K562 (cell line): ENCODE measurements at regions not wholly inside any gene's neighbourhood (a gene's known extent, or its start where the extent isn't known, plus 50 kb on each side); places are given as distances from the start of the nearest gene placed in this dataset.

Source experiments
- ATAC-seq: fragments of 200-7000 bp; cut with Tn5 transposase; 3 replicates; pipeline ENCODE4 v1.9.1; 2020; ENCODE audit warnings: moderate library complexity
- BruUV-seq: library from RNA; stranded (reverse); fragments of 400-500 nt; replicated peaks from 2 replicates; lab custom pipeline; 2021; lab: Mats Ljungman, UMichigan
- CTCF ChIA-PET: fragments of 300-600 bp; formaldehyde crosslinking; extraction: SDS; loops from one replicate; lab custom pipeline; 2021; ENCODE audit warnings: low intra/inter-chr PET ratio; lab: Yijun Ruan, JAX
- POLR2A ChIA-PET: fragments of 300-600, 350-650 bp; sonication (Branson Sonifier 250); formaldehyde crosslinking; extraction: SDS; loops from one replicate; lab custom pipeline; 2021; ENCODE audit warnings: antibody characterized with exemption, inconsistent platforms; lab: Yijun Ruan, JAX
- DNase-seq, 4 experiments: peaks; one replicate each; pipeline versions ENCODE4 v3.0.0 to v3.0.0-alpha.2; 2011 to 2018; ENCODE audit warnings: low spot score in 3 of 4, mixed read lengths in 3 of 4; ENCODE audit errors: extremely low read depth in 1 of 4
- FAIRE-seq: peaks from 2 replicates; lab custom pipeline; 2011; peaks lifted over from hg19 to GRCh38; lab: Jason Lieb, UNC
- H2AFZ ChIP-seq: 2 replicates; pipeline ENCODE4 v1.6.0; 2011; ENCODE audit warnings: low read depth, low read length, control low read depth, inconsistent platforms
- H3K27ac ChIP-seq: fragments of 200-600 bp; 3 replicates; pipeline ENCODE4 v1.8.0; 2011; ENCODE audit warnings: low read depth, mild to moderate bottlenecking, control low read depth, inconsistent platforms, low read length, moderate library complexity, mixed read lengths; ENCODE audit errors: extremely low read depth
- H3K27me3 ChIP-seq, 2 experiments: fragments of 300-600 bp in 1 of 2; 2 replicates in 1 of 2; 3 replicates in 1 of 2; pipeline versions ENCODE4 v1.6.0 to v1.8.0; 2011; ENCODE audit warnings: inconsistent platforms in 2 of 2, low read length in 2 of 2, mild to moderate bottlenecking in 1 of 2, mixed read lengths in 1 of 2, moderate library complexity in 1 of 2; ENCODE audit not compliant: control insufficient read depth in 2 of 2, insufficient read depth in 2 of 2
- H3K36me3 ChIP-seq: fragments of 300-600 bp; 3 replicates; pipeline ENCODE4 v1.8.0; 2011; ENCODE audit warnings: mild to moderate bottlenecking, low read length, inconsistent platforms; ENCODE audit not compliant: control insufficient read depth, insufficient read depth
- H3K4me1 ChIP-seq, 2 experiments: fragments of 200-600 bp in 1 of 2; replicated peaks in 1 of 2; 2 replicates in 1 of 2; 3 replicates in 1 of 2; pipeline versions ENCODE4 v1.5.1 to v1.8.0; 2011; ENCODE audit warnings: inconsistent platforms in 2 of 2, low read length in 2 of 2, mild to moderate bottlenecking in 1 of 2, mixed read lengths in 1 of 2, moderate library complexity in 1 of 2; ENCODE audit not compliant: control insufficient read depth in 2 of 2, insufficient read depth in 2 of 2
- H3K4me2 ChIP-seq: 2 replicates; pipeline ENCODE4 v1.6.1; 2011; ENCODE audit warnings: low read length, control low read depth, inconsistent platforms, mixed read lengths; ENCODE audit not compliant: insufficient read depth
- H3K4me3 ChIP-seq: fragments of 200-600 bp; sonication (generic), shearing (Covaris generic); 2 replicates; pipeline ENCODE4 v1.5.1; 2016; ENCODE audit warnings: control low read depth, inconsistent platforms
- H3K79me2 ChIP-seq: fragments of 200-600 bp; 3 replicates; pipeline ENCODE4 v1.8.0; 2011; ENCODE audit warnings: low read length, inconsistent platforms; ENCODE audit not compliant: control insufficient read depth, insufficient read depth
- H3K9ac ChIP-seq, 2 experiments: 2 replicates each; pipeline versions ENCODE4 v1.6.0 to v1.6.1; 2011; ENCODE audit warnings: low read depth in 2 of 2, low read length in 2 of 2, control low read depth in 1 of 2, inconsistent platforms in 1 of 2, mild to moderate bottlenecking in 1 of 2, mixed read lengths in 1 of 2; ENCODE audit not compliant: insufficient read depth in 1 of 2
- H3K9me1 ChIP-seq: one replicate; pipeline ENCODE4 v1.6.0; 2011; ENCODE audit warnings: inconsistent platforms, mild to moderate bottlenecking, low read length, moderate library complexity; ENCODE audit not compliant: control insufficient read depth, insufficient read depth
- H3K9me3 ChIP-seq: replicated peaks from 2 replicates; pipeline ENCODE4 v1.5.1; 2011; ENCODE audit warnings: low read depth, low read length, inconsistent platforms; ENCODE audit not compliant: control insufficient read depth, insufficient read depth
- H4K20me1 ChIP-seq: replicated peaks from 2 replicates; pipeline ENCODE4 v1.6.1; 2011; ENCODE audit warnings: low read length, inconsistent platforms, mixed read lengths; ENCODE audit not compliant: control insufficient read depth, insufficient read depth
- ARNT ChIP-seq, 2 experiments: fragments of 450-650 bp; IDR thresholded peaks; 2 replicates each; pipeline ENCODE4 v1.6.1; 2016; ENCODE audit warnings: mild to moderate bottlenecking in 1 of 2
- CGGBP1 ChIP-seq: fragments of 250-450 bp; sonication (Bioruptor Pico); IDR thresholded peaks from 2 replicates; pipeline ENCODE4 v1.9.0; 2021; ENCODE audit warnings: mild to moderate bottlenecking
- GABPB2 ChIP-seq: fragments of 250-450 bp; sonication (Bioruptor Pico); conservative IDR thresholded peaks from 2 replicates; pipeline ENCODE4 v1.5.1; 2021; ENCODE audit warnings: mild to moderate bottlenecking
- HMG20B ChIP-seq: fragments of 250-450 bp; sonication (Bioruptor Pico); IDR thresholded peaks from 2 replicates; pipeline ENCODE4 v1.5.0; 2021; ENCODE audit warnings: mild to moderate bottlenecking
- IFI16 ChIP-seq: fragments of 250-450 bp; sonication (Bioruptor Pico); IDR thresholded peaks from 2 replicates; pipeline ENCODE4 v2.1.2; 2022; ENCODE audit warnings: mild to moderate bottlenecking, inconsistent platforms
- MAFG ChIP-seq: fragments of 450-650 bp; conservative IDR thresholded peaks from 2 replicates; pipeline ENCODE4 v1.6.1; 2016; ENCODE audit warnings: missing genetic modification characterization, missing compliant biosample characterization
- MAX ChIP-seq: sonication (generic); formaldehyde crosslinking; IDR thresholded peaks from 2 replicates; pipeline ENCODE4 v1.9.0; 2022; ENCODE audit warnings: mild to moderate bottlenecking, missing genetic modification reagents
- SMAD3 ChIP-seq: fragments of 450-650 bp; formaldehyde crosslinking; conservative IDR thresholded peaks from 2 replicates; pipeline ENCODE4 v1.4.0; 2020; ENCODE audit warnings: mild to moderate bottlenecking
- SMARCE1 ChIP-seq: fragments of 450-650 bp; IDR thresholded peaks from 2 replicates; pipeline ENCODE4 v1.7.1; 2016; ENCODE audit warnings: mild to moderate bottlenecking
- THAP7 ChIP-seq: fragments of 250-450 bp; sonication (Bioruptor Pico); IDR thresholded peaks from 2 replicates; pipeline ENCODE4 v1.5.0; 2021
- ZBTB43 ChIP-seq: sonication (generic); formaldehyde crosslinking; IDR thresholded peaks from 2 replicates; pipeline ENCODE4 v1.8.0; 2023; ENCODE audit warnings: mild to moderate bottlenecking, missing genetic modification reagents
- ZNF507 ChIP-seq: conservative IDR thresholded peaks from 2 replicates; pipeline ENCODE4 v1.6.1; 2017; ENCODE audit warnings: missing genetic modification characterization, missing compliant biosample characterization
- ZNF707 ChIP-seq: fragments of 250-450 bp; sonication (Bioruptor Pico); conservative IDR thresholded peaks from 2 replicates; pipeline ENCODE4 v1.8.0; 2022; ENCODE audit warnings: inconsistent platforms, mild to moderate bottlenecking, moderate library complexity
- WGBS: fragments of 100-300 bp; shearing (Covaris generic); methylation state at CpG from one replicate; pipeline ENCODE4 v1.1.6; 2016; ENCODE audit warnings: low coverage, mixed read lengths; ENCODE audit not compliant: insufficient coverage; ENCODE audit errors: missing lambda C conversion rate; 5-methylcytosine and 5-hydroxymethylcytosine counted together
- in situ Hi-C: fragments of 300-500 bp; cut with MboI; formaldehyde crosslinking; loops from 4 replicates; pipeline ENCODE4 v1.15.0; 2018; ENCODE audit warnings: inconsistent platforms, mixed read lengths
- intact Hi-C: fragments of 100-400 bp; cut with micrococcal nuclease; formaldehyde crosslinking; loops from 2 replicates; pipeline ENCODE4 v1.14.2; 2022
- TF ChIP-seq, protein P1 (sequence below): fragments of 150-350 bp; IDR thresholded peaks from 2 replicates; pipeline ENCODE4 v1.6.1; 2014; ENCODE audit warnings: low read depth, mild to moderate bottlenecking, low read length, borderline replicate concordance
- TF ChIP-seq, protein P2 (sequence below): fragments of 450-650 bp; IDR thresholded peaks from 2 replicates; pipeline ENCODE4 v1.6.1; 2018; ENCODE audit warnings: mild to moderate bottlenecking, low read depth; ENCODE audit not compliant: partially characterized antibody

GRCh38 chr18:39149211-39149806 lies 1583.7 kb upstream of the CELF4 start:
- Histone ChIP-seq H3K4me3 (no peak overlapping the region), H3K4me1 (no peaks in the 10 kb centered on the region), H3K27me3 (no peaks in the 10 kb centered on the region), H3K9ac (no peak overlapping the region), H4K20me1 (no peaks in the 10 kb centered on the region), H3K79me2 (no peaks in the 10 kb centered on the region), H3K36me3 (no peaks in the 10 kb centered on the region), H3K9me3 (no peaks in the 10 kb centered on the region), H3K27ac (no peak overlapping the region), H3K9me1 (no peaks in the 10 kb centered on the region), H3K4me2 (no peak overlapping the region), H2AFZ (no peak overlapping the region)
- intact Hi-C loops (no loop called here), in situ Hi-C loops (no loop called here)
- ChIA-PET CTCF (no interaction called here), POLR2A (no interaction called here)
- WGBS, result 0% methylated on average over 3 of the region's 3 CpGs
- no peak for ATAC-seq
- no TSS peak for BruUV-seq
- FAIRE-seq, result no peak
- no peak for DNase-seq
- TF ChIP-seq CGGBP1 (CRISPR knock-in tag) (no peak), MAX (CRISPR knock-in tag) (no peak), SMAD3 (CRISPR knock-in tag) (no peak), SMARCE1 (no peak), HMG20B (CRISPR knock-in tag) (no peak), ZBTB43 (CRISPR knock-in tag) (no peak), ZNF707 (no peak), ZNF507 (no peak), ARNT (IDR thresholded peaks at IDR 0.05) (no peak), MAFG (tag) (no peak), IFI16 (CRISPR knock-in tag) (no peak), THAP7 (no peak), GABPB2 (CRISPR knock-in tag) (no peak)
- TF ChIP-seq, protein P1, sequence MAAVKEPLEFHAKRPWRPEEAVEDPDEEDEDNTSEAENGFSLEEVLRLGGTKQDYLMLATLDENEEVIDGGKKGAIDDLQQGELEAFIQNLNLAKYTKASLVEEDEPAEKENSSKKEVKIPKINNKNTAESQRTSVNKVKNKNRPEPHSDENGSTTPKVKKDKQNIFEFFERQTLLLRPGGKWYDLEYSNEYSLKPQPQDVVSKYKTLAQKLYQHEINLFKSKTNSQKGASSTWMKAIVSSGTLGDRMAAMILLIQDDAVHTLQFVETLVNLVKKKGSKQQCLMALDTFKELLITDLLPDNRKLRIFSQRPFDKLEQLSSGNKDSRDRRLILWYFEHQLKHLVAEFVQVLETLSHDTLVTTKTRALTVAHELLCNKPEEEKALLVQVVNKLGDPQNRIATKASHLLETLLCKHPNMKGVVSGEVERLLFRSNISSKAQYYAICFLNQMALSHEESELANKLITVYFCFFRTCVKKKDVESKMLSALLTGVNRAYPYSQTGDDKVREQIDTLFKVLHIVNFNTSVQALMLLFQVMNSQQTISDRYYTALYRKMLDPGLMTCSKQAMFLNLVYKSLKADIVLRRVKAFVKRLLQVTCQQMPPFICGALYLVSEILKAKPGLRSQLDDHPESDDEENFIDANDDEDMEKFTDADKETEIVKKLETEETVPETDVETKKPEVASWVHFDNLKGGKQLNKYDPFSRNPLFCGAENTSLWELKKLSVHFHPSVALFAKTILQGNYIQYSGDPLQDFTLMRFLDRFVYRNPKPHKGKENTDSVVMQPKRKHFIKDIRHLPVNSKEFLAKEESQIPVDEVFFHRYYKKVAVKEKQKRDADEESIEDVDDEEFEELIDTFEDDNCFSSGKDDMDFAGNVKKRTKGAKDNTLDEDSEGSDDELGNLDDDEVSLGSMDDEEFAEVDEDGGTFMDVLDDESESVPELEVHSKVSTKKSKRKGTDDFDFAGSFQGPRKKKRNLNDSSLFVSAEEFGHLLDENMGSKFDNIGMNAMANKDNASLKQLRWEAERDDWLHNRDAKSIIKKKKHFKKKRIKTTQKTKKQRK, result no peak
- TF ChIP-seq, protein P2, sequence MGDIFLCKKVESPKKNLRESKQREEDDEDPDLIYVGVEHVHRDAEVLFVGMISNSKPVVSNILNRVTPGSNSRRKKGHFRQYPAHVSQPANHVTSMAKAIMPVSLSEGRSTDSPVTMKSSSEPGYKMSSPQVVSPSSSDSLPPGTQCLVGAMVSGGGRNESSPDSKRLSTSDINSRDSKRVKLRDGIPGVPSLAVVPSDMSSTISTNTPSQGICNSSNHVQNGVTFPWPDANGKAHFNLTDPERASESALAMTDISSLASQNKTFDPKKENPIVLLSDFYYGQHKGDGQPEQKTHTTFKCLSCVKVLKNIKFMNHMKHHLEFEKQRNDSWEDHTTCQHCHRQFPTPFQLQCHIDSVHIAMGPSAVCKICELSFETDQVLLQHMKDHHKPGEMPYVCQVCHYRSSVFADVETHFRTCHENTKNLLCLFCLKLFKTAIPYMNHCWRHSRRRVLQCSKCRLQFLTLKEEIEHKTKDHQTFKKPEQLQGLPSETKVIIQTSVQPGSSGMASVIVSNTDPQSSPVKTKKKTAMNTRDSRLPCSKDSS, result no peak
